ENCODE measurements at regions not wholly inside any gene's neighbourhood (a gene's known extent, or its start where the extent isn't known, plus 50 kb on each side); places are given as distances from the start of the nearest gene placed in this dataset.

GRCh38 chr6:166830185-166830890 is 126.0 kb downstream of the RNASET2 start:
- 78 to 79% methylated on average over 8 of the region's 8 CpGs for WGBS, 2 donors
- intact Hi-C loops (cut with DNase I; ENCODE audit: low total_unique reads) = no loop called here
- no peak for DNase-seq (ENCODE audit: low spot score in 2 of 2)
- H3K4me3 ChIP-seq (ENCODE audit: low read depth, poor library complexity, severe bottlenecking) = no peak overlapping the region
- TF ChIP-seq CTCF (IDR thresholded peaks at IDR 0.05) (no peak), POLR2A (IDR thresholded peaks at IDR 0.05) (no peak)

GRCh38 chr6:166826264-166826663 is 130.1 kb downstream of the RNASET2 start:
- H3K4me3 ChIP-seq (ENCODE audit: low read depth, poor library complexity, severe bottlenecking) = no peak overlapping the region
- DNase-seq (ENCODE audit: low spot score in 2 of 2) = no peak
- intact Hi-C loops (cut with DNase I; ENCODE audit: low total_unique reads) = no loop called here
- 74 to 79% methylated on average over 6 of the region's 6 CpGs for WGBS, 2 donors
- TF ChIP-seq POLR2A (IDR thresholded peaks at IDR 0.05) = no peak
- no peak for TF ChIP-seq CTCF (IDR thresholded peaks at IDR 0.05)

GRCh38 chr6:166825553-166826145 is 130.7 kb downstream of the RNASET2 start:
- 61 to 68% methylated on average over 6 of the region's 6 CpGs for WGBS, 2 donors

GRCh38 chr6:166824880-166825250 is 131.5 kb downstream of the RNASET2 start:
- TF ChIP-seq CTCF (IDR thresholded peaks at IDR 0.05) (no peak), POLR2A (IDR thresholded peaks at IDR 0.05) (no peak)
- no peak for DNase-seq (ENCODE audit: low spot score in 2 of 2)
- H3K4me3 ChIP-seq (ENCODE audit: low read depth, poor library complexity, severe bottlenecking) = no peak overlapping the region
- intact Hi-C loops (cut with DNase I; ENCODE audit: low total_unique reads) = no loop called here
- WGBS, 2 donors = 74 to 78% methylated on average over 10 of the region's 10 CpGs

More at GRCh38 chr6:166825553-166826145, 130.7 kb downstream of the RNASET2 start:
- H3K4me3 ChIP-seq (ENCODE audit: low read depth, poor library complexity, severe bottlenecking) = no peak overlapping the region
- no peak for DNase-seq (ENCODE audit: low spot score in 2 of 2)
- TF ChIP-seq POLR2A (IDR thresholded peaks at IDR 0.05) (no peak), CTCF (IDR thresholded peaks at IDR 0.05) (no peak)
- intact Hi-C loops (cut with DNase I; ENCODE audit: low total_unique reads) = no loop called here

- intact Hi-C loops (cut with DNase I; ENCODE audit: low total_unique reads) = no loop called here
- 82 to 88% methylated on average over 10 of the region's 10 CpGs for WGBS, 2 donors
- DNase-seq (ENCODE audit: low spot score in 2 of 2) = no peak
- no peak overlapping the region for H3K4me3 ChIP-seq (ENCODE audit: low read depth, poor library complexity, severe bottlenecking)
- TF ChIP-seq CTCF (IDR thresholded peaks at IDR 0.05) = no peak
- TF ChIP-seq POLR2A (IDR thresholded peaks at IDR 0.05) = no peak
Observed at GRCh38 chr6:166824146-166824879, 132.0 kb downstream of the RNASET2 start.
